Stimulated activated CD4-positive, alpha-beta T cell treated with anti-CD3 and anti-CD28 coated beads, Interleukin-1b, Interleukin-23, amount 100 ng/mL, for 1 hour (primary cell): ENCODE measurements at regions not wholly inside any gene's neighbourhood (a gene's known extent, or its start where the extent isn't known, plus 50 kb on each side); places are given as distances from the start of the nearest gene placed in this dataset.
"Not testable (repeated sequence)": the region's sequence is repeated elsewhere in the genome, so short reads cannot be mapped to it uniquely, and the experiment has no call there.

Experiments used
- DNase-seq, 2 donors: peaks; one replicate each; pipeline ENCODE4 v3.0.0-alpha.2; 2020; ENCODE audit warnings: low read depth in 2 of 2

DNA sequence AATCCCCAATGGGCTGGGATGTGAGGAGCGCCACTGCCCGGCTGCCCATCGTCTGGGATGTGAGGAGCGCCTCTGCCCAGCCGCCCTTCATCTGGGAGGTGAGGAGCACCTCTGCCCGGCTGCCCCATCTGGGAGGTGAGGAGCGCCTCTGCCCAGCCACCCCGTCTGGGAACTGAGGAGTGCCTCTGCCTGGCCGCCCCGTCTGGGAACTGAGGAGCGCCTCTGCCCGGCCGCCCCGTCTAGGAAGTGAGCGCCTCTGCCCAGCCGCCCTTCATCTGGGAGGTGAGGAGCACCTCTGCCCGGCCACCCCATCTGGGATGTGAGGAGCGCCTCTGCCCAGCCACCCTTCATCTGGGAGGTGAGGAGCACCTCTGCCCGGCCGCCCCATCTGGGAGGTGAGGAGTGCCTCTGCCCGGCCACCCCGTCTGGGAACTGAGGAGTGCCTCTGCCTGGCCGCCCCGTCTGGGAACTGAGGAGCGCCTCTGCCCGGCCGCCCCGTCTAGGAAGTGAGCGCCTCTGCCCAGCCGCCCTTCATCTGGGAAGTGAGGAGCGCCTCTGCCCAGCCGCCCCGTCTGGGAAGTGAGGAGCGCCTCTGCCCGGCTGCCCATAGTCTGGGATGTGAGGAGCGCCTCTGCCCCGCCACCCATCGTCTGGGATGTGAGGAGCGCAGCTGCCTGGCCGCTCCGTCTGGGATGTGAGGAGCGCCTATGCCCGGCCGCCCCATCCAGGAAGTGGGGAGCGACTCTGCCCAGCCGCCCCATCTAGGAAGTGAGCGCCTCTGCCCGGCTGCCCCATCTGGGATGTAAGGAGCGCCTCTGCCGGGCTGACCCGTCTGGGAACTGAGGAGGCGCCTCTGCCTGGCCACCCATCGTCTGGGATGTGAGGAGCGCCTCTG, 1085.7 kb downstream of the TYW1 start:
- not testable (repeated sequence) for DNase-seq

DNA sequence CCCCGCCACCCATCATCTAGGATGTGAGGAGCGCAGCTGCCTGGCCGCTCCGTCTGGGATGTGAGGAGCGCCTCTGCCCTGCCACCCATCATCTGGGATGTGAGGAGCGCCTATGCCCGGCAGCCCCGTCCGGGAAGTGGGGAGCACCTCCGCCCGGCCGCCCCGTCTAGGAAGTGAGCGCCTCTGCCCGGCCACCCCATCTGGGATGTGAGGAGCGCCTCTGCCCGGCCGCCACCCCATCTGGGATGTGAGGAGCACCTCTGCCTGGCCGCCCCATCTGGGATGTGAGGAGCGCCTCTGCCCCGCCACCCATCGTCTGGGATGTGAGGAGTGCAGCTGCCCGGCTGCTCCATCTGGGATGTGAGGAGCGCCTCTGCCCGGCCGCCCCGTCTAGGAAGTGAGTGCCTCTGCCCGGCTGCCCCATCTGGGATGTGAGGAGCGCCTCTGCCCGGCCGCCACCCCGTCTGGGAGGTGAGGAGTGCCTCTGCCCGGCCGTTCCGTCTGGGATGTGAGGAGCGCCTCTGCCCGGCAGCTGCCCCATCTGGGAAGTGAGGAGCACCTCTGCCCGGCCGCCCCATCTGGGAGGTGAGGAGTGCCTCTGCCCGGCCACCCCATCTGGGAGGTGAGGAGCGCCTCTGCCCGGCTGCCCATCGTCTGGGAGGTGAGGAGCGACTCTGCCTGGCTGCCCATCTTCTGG, 1086.5 kb downstream of the TYW1 start:
- not testable (repeated sequence) for DNase-seq

DNA sequence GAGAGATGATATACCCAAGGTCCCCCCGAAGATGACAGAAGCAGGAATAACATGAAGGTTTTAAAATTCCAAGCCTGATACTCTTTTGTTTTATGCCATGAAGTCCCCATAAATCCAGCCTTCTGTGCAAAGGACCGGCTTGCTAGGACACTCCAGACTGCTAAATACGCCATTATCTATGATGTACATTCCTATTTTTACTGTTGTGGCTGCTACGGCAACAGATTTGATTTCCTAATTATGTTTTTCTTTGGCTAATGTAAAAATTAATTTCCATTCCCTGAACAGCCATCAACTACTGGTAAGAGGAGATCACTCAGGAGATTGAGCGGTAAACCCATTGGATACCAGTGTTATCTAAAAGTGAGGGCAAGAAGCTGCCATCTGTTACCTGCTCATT, 1090.8 kb downstream of the TYW1 start:
- no peak for DNase-seq

DNA sequence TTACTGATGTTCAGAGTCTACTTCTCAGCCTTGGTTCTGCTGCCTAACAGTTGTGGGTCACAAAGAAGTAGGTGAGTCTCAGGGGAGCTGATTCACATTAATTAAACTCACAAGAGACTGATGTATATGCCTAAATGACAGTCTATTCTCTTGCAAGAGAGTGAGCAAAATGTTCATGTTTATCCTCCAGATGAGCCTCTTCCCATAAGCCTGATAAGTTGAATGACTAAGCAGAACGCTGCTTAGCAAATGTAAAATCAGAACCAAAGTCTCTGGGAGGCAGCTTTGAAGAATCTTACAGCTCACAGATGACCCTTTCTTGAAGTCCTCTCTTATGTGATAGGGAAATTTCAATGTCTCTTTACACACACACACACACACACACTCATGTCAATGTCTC, 1092.2 kb downstream of the TYW1 start:
- DNase-seq, result no peak

DNA sequence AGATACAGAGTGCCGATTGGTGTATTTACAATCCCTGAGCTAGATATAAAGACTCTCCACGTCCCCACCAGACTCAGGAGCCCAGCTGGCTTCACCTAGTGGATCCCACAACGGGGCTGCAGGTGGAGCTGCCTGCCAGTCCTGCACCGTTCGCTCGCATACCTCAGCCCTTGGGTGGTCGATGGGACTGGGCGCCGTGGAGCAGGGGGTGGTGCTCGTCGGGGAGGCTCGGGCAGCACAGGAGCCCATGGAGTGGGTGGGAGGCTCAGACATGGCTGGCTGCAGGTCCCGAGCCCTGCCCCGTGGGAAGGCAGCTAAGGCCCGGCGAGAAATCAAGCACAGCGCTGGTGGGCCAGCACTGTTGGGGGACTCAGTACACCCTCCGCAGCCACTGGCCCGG, 1093.6 kb downstream of the TYW1 start:
- not testable (repeated sequence) for DNase-seq

DNA sequence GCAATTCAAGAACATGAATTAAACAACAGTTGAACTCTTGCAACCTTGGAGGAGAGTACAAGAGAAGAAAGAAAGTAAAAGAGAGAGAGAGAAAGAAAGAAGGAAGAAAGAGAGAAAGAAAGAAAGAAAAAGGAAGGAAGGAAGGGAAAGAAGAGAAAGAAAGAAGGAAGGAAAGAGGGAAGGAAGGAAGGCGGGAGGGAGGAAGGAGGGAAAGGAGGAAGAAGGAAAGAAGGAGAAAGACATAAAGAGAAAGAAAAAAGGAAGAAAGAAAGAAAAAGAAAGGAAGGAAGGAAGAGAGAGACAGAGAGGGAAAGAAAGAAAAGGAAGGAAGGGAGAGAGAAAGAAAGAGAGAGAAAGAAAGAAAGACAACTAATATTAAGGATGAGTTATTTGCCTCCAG, 1106.7 kb downstream of the TYW1 start:
- DNase-seq, result no peak

DNA sequence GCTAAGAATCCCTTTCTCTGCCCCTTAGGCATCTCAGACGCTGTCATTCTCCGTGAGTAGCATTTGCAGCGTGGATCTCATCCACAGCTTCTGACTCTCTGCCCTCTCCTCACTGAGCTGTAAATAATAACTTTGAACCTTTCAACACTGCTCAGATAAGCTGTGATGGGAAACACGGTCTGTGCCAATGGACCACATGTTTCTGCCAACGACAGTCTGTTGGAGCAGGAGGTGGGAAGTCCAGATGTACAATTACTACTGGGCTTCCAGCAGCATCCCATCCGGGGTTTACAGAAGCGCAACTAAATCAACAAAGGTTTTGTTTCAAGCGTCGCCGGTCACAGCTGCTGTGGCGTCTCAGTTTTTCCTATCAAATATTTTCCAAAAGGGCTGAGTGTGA, 1110.6 kb downstream of the TYW1 start:
- DNase-seq, result no peak

DNA sequence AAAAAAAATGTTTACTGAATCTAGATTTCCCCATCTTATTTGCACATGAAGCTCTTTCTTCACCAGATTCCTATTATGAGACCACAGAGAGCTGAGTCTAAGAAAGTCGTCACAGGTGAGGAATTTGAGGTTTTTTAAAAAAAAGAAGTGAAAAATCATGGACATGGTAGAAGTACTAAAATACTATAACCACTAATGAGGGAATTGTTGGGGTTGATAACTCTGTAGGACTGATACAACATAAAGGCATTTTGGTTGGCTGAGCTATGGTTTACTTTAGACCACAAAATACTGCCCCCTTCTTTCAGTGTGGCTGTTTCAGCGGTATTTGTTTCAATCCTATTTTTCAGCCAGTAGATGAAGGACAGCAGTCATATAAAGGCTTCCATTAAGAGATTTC, 1111.3 kb downstream of the TYW1 start:
- no peak for DNase-seq

DNA sequence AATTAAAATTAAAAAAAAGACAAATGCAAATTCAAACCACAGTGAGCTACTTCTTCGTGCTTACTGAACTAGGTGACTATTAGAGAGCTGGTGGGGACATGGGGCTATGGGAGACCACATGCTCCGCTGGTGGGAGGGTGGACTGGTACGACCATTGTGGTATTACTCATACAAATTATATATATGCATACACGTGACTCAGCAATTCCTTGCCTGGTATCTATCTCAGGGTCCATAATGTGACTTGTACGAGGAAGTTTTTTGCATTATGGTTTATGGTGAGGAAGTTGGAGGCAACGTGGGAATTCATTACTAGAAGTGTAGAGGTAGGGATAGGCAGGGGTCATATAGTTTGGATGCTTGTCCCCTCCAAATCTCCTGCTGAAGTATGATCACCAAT, 1112.7 kb downstream of the TYW1 start:
- DNase-seq, result no peak

DNA sequence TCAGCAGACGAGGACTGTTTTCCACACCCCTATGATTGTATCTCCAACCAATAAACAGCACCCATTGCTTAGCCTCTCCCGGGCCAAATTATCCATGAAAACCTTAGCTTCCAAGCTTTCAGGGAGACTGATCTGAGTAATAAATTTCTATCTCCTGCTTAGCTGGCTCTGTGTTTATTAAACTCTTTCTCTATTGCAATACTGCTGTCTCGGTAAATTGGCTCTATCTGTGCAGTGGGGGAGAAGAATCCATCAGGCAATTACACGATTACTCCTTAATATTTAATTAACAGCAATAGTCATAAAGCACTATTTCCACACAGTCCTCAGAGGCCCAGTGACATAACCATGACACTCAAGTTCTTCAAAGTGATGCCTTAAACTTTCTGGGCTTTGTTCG, 1122.8 kb downstream of the TYW1 start:
- no peak for DNase-seq

DNA sequence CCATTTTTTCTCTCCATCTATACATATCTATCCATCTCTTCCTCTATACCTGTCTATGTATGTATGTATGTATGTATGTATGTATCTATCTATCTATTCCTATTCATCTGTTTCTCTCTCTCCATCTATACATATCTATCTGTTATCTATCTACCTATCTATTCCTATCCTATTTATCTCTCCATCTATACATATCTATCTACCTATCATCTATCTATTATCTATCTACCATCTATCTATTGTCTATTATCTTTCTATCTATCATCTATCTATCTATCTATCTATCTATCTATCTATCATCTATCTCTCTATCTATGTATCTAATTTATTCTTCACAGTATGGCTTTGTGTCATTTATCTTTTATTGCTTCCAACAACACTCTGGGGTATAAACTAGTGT, 1124.4 kb downstream of the TYW1 start:
- no peak for DNase-seq

DNA sequence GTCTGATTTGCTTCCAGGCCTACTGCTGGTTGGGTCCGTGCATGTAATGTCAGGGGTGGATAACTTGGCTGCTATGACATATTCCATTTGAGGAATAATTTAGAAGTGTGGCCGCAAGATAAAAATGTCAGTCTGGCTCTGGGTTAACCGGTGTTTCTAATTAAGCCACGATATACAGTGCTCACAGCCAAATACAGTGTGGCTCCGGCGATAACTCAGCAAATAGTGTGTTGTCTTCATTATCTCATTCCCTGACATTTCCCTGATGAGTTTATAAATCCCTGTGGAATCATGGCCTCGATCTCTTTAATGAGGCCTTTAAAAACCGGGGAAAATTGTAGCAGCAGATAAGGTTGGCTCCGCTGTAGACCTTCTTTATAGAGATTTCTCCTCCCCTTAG, 1125.0 kb downstream of the TYW1 start:
- no peak for DNase-seq

DNA sequence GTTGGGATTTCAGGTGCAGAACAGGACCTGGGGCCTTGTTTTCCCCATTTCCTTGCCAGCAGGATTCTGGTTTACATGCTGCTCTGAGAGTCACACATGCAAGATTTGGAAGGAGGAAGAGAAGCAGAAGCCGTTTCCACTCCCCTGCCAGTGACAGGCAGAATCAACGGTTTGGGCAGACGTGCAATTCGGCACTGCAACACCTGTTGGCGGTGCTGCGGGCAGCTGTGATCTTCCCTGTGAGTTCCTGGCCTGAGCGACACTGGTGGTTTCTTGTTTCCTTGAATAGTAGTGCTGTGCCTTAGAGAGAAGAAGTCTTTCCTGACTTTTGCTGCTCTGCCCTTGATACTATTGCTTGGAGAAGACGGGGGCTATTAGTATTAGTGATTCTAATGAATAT, 1126.2 kb downstream of the TYW1 start:
- no peak for DNase-seq

DNA sequence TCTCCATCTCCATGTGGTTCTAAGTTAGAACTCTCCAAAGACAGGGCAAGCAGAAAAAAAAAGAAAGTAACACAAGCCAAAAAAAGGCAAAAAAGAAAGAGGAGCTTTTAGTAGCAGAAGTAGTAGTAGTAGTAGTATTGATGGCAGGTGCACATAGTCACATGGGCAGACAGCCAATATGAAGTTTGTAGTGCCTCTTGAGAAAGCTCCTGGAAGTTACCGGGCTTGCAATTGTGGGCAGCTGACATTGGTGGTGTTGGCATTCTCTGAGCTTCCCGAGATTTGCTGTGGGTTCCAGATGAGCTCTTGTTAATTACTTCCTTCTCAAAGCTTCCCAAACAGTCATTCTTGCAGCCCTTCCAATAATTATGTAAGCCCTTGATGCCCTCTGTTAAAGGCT, 1128.5 kb downstream of the TYW1 start:
- DNase-seq, result no peak

DNA sequence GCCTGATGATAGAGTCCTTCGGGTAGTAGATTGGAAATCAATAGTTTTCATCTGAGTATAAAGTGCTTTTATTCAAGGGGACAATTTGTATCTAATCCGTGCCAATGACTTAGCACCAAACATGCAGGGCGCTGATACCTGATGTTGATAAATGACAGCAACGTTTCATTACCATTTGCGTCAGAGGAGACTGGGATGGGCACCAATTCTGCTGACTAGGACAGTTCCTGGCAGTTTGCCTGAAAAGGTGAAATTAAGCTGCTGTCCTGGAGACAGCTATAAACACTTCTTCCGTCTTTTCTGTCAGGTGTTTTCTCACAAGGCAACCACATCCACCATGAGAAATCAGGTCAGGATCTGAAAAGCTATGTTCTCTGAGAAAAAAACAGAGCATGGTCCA, 1136.4 kb downstream of the TYW1 start:
- no peak for DNase-seq

DNA sequence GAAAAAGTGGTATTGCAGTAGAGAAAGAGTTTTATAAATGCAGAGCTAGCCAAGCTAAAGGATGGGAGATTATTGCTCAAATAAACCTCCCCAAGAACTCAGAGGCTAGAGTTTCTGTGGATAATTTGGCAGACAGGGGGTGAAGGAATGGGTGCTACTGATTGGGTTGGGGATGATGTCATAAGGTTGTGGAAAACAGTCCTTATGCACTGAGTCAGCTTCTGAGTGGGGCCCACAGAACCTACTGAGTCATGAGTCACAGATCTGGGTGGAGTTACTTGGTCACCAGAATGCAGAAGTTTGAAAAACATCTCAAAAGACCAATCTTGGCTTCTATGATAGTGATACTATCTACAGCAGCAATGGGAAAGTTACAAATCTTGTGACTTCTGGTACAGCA, 1146.7 kb downstream of the TYW1 start:
- DNase-seq, result no peak

DNA sequence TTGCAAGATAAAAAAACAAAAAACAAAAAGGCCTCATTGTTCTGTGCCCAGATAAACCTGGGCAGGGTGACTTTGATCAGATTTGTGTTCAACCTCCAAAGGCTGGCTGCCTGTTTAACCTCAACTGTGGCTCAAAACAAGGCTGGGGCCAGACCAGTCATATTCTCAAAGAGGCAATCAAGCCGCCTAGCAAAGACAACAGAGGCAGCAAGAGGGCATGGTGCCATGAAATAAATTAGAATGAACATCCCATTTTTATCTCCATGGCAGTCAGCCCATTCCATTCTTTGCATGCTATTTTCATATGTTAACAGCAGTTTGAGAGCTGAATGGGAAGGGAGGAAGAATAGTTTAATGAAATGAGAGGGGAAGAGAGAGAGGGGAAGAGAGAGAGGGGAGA, 1150.3 kb downstream of the TYW1 start:
- no peak for DNase-seq

DNA sequence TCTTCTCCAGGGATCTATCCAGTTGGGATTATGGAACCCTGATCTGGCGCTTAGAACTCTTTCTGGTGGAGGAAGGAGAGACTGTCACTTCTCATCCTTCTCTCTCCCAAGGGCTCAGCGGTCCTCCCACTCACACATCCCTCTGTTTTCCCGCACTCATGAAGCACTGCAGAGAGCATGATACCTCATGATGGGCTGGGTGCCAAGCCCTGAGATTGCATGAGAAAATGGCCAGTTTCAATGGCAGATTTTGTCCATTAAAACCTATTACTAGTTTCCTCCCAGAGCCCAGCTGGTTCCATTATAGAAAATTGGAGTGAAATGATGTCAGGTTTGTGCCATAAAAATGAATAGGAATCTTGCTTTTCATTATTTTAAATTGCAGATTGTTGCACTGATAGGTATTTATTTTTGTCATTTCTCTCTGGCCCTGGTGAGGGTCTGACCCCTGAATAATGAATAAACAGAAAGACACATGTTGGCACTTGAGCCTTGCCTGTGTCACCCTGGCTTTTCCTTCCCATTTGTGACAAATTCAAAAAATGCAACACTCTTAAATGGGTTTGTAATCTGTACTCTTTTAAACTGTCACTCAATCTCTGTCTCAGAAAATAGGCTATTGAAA, 1151.1 kb downstream of the TYW1 start:
- no peak for DNase-seq

DNA sequence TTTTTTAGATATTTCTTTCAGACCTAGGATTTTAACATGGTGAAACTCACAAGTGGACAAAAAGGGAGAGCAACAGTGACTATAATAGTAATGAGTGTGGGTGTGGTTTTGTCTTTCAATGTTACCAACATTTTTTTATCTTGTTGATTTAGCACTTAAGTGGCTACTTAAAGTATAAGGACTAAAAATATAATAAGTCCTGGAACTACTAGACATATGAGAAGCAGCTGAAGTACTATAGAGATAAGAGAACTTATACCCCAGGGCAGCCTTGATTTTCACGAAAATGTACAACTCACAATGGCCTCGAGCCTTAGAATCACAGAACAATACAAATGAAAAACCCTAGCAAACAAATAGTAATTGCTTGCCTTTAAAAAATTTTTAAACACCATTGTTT, 1151.8 kb downstream of the TYW1 start:
- DNase-seq, result no peak

DNA sequence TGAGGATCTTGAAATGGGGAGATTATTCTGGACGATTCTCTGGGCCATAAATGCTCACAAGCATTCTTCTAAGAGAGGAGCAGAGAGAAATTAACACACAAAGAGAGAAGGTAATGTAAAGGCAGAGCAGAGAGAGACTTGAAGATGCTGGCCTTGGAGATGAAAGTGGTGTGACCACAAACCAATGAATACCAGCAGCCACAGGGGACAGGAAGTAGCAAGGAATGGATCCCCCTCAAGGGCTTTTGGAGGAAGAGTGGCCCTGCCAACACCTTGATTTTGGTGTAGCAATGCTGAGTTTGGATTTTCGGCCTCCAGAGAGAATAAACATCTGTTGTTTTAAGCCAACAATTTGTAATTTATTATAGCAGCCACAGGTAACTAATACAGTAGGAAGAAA, 1155.6 kb downstream of the TYW1 start:
- no peak for DNase-seq

DNA sequence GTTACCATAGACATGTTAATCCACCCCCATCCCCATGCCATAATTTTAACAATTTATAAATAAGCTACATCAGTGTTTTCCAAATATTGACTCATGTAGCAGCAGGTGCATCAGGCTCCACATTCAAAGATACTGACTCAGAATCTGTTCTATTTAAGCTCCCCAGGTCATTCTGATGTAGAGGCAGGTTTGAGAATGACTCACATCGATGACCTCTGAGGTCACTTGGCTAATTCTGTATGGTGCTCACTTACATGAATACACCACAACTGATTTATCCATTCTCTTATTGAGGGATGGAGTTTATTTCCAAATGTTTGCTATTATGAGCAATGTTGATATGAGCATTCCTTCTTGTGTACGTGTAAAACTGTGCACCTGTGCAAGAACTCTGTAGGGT, 1159.0 kb downstream of the TYW1 start:
- no peak for DNase-seq

DNA sequence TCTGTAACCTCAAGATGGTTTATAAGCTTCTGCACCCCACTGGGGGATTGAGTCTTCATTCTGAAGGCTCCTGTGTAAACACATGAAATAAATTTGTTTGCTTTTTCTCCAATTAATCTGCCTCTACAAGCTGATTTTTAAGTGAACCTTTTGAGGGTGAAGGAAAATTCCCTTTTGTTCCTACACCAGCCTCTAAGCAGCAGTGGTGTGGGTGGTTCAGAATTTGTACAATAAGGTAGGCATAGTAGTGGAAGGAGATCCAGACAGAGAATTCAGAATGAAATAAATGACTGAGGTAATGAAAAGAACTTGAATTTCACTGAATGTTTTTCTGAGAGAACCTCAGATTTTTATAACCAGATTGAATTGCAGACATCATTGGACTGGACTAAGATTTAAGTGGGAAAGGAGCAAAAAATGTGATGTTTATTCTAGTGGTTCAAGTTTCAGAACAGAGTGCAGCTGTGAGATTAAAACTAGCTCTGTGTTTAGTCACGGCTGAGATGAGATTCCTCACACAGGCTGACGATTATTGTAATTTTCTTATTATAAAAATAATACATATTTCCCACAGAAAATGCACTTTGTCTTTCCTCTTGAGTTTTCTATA, 1162.2 kb downstream of the TYW1 start:
- no peak for DNase-seq

DNA sequence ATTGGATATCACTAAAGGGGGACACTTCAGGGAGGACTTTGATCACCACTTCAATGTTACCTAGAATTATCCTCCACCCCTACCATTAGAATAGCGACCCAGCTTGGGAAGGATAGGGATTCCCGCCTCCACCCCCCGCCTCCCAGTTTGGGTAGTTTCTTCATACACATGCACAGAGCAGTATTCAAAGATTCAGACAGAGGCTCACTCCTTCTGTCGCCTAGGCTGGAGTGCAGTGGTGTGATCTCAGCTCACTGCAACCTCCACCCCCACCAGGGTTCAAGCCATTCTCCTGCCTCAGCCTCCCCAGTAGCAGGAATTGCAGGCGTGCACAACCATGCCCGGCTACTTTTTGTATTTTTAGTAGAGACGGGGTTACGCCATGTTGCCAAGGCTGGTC, 1166.1 kb downstream of the TYW1 start:
- DNase-seq, result no peak
